Left lobe of liver (tissue), 2 donors: ENCODE measurements at regions not wholly inside any gene's neighbourhood (a gene's known extent, or its start where the extent isn't known, plus 50 kb on each side); places are given as distances from the start of the nearest gene placed in this dataset.
A peak's percentile ranks its signal among the peaks of the same experiment; 100 is the strongest.

Source experiments
- ATAC-seq: fragments of 200-7000 bp; cut with Tn5 transposase; one replicate; pipeline ENCODE4 v1.9.1; 2020; ENCODE audit warnings: mild to moderate bottlenecking, moderate library complexity
- DNase-seq: peaks from one replicate; pipeline ENCODE4 v3.0.0-alpha.2; 2020; ENCODE audit warnings: low spot score
- donor health status: DM: no; HTN: no; CAD: no; lungs with moderate emphysema.
- donor health status: DM: no; HTN: yes; CAD: no.

GRCh38 chr14:54207075-54207474, 189.7 kb upstream of the CDKN3 start:
- DNase-seq (no peak), ATAC-seq (no peak)

GRCh38 chr14:54207476-54208462, 189.0 kb upstream of the CDKN3 start:
- ATAC-seq, result no peak
- no peak for DNase-seq

- ATAC-seq (no peak), DNase-seq (no peak)
Measured at GRCh38 chr14:54208751-54209150, 188.1 kb upstream of the CDKN3 start.

DNA sequence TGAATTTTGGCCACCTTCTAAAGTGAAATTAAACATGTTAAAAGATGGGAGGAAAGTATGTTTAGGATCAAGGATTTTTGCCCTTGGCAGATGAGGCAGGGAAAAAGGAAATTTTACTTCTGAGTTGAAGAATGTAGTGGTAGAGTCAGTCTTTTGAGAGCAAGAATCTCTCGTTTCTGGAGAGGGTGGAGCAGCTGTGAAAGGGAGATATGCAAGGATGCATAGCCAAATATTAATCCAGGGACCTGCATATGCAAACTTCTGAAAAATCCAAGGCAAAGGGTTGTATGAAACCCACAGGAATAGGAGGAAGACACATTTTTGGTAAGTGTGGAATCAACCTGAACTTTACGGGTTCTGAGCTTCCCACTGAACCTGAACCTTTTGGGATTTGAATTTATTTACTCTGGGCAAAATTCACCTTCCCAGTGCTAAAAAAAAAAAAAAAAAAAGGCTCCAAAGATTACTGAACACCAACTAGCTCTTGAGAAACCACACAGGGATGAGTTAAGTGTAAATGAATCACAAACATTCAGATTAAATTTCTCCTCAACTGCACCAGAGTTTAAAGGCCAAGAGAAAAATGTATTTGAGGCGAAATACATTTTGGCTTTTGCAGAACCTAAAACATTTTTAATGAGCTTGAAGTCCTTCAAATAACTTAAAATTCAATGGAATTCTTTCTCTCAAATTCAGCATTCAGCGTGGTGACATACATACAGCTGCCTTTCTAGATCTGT, 187.1 kb upstream of the CDKN3 start:
- ATAC-seq (no peak), DNase-seq (no peak)

- DNase-seq, result no peak
- no peak for ATAC-seq
Measured at GRCh38 chr14:54211551-54212308, 185.1 kb upstream of the CDKN3 start.

DNA sequence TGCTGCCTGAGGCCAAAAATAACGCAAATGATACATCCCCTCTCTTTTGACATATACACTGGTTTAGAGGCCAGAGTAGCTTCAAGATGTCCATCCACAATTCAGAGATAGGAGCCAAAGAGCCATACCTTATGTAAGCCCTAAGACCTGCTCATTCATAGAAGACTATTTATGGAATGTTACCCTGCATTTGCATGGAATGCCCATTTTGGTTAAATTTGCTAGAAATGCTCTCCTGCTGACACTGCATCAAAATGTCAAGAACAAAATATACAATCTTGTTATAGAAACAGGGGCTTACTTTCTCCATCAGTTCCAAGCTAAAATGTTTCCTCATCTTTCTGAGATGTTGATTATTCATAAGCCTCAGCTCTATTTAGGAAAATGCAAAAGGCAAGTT, 183.3 kb upstream of the CDKN3 start:
- DNase-seq, result no peak
- ATAC-seq, result no peak

GRCh38 chr14:54216827-54217226, 180.0 kb upstream of the CDKN3 start:
- DNase-seq (no peak), ATAC-seq (no peak)

DNA sequence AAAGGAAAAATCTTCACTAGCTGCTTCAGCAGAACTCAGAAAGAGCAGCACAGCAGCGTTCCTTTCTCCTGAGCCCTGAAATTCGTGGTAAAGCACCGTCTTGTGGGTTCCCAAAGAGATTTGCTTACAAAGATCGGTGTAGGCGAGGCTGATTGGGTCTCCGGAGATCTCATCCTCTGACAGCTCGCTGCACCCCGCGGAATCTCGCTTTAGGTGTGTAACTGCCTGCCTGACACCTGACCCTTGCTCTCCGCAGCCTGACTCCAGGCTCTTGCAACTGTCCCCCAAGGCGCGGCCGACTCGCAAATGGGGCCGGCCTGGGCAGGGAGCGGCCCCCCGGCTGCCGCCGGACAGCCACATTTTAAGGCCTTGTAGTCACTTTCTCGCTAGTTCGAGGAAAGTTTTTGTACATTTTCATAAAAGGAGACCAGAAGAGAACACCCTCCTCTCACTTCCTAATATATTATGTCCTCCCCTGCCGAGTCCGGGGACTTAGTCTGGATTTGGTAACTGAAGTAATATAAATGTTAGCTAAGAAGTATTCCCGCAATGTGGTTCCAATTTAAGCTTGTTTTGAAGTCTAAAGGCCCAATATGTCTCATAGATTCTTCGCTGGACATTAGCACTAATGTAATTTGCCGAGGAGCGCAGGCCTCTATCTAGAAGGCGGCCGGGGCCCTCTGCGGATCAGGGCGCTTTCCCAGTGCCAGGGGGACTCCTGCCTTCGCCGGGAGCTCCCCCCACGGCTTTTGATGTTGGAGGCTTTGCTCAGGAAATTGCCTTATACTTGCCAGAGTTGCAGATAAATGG, 177.3 kb upstream of the CDKN3 start:
- DNase-seq (no peak), ATAC-seq (no peak)

DNA sequence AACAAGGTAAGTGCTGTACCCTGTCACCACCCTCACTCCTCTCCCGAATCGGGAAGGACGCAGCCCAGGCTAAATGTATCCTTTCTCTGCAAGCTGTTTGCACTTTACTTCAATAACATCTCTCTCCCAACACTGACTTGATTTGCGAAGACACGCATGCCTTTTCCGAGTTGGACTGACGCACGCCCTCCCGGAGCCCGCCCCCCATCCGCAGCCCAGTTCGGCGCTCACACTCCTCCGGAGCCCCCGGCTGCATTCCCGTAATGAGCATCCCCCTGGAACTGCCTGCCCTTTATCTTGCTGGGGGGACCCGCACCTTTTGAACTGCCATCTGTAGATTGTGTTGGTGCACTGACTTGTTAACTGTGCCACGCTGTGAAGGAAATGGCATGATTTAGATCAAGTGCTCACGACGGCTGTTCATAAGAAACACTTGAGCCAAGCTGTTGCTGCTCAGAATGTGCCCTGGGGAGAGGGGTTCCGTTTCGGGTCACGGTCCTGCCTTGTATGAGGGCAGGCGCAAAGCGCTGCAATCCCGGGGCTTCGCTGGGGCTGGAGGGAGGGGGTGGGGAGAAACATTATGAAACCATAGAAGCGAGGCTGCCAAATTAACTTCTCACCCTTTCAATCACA, 176.6 kb upstream of the CDKN3 start:
- peak; percentile 85 for ATAC-seq
- DNase-seq, result no peak

DNA sequence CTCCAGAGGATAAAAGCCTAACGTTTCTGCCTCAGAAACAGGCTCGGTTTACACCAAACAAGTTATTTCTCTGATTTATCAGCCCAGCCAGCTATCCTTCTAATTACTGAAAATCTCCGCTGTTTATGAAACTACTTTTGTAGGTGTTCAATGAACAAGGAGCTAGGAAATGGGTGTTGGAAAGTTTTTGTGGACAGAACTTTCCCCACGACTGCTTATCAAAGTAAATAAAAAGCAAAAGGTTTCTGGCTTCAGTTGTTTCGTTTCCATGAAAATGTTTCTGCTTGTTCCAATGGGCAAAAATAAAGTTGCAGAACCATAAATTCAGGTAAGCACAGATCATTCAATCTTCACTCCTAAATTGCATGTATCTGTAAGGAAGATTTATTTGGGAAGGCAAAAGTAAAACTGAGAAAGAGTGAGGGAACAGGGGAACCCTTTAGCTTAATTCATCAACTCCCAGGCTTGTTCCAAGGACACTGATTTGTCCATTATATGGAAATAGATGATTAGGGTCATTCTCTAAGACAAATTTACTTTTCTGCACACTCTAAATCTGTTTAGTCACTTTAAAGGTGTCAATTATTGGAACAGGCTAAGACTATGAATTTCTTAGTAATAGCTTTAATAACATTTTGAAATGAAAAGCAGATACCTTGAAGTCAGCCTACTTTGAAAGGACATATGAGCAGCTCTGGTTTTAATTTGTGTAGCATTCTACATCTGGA, 175.9 kb upstream of the CDKN3 start:
- no peak for DNase-seq
- peak; percentile 71 for ATAC-seq

GRCh38 chr14:54221432-54221803, 175.4 kb upstream of the CDKN3 start:
- DNase-seq, result no peak
- no peak for ATAC-seq

DNA sequence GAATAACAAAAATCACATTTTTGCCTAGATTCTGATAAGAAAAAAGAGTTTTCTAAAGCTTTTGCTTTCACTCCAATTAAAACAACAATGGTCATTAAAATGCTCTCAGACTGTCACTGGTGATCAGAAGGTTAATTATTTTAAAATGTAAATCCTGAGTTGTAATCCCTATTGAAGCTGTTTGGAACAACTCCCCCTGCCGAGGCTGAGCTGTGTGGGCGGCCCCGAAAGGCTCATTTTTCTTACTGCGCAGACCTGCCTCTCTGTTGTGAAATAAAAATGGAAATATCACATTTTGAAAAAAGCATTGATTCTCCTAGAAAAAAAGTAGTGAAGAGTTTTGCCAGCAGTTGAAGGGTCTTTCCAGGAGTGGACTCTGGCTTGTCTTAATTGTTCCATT, 174.8 kb upstream of the CDKN3 start:
- DNase-seq, result no peak
- no peak for ATAC-seq

DNA sequence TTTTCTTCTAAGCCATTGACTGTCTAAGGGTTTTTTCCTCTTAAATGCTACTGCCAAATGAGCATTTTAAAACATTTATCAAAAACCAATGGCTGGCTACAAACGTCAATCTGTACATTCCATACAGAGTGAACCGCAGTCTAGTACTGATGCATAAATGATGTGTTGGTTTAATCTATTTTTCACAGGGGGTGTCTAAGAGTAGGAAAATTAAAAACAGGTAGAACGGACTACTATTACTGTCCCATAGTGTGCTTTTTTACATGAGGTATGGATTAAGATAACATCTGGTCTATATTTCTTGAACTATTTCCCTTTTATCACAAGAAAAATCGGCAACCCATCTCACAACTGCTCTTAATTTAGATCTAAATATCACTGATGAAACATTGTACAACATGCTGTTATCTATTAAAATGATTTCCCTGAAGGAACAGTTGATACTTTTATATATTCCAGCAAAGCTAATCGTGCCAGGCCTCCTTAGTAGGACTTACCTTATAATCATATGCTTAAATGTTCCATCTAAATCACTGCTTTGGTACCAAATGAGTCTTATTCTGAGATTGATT, 172.9 kb upstream of the CDKN3 start:
- ATAC-seq (no peak), DNase-seq (no peak)

DNA sequence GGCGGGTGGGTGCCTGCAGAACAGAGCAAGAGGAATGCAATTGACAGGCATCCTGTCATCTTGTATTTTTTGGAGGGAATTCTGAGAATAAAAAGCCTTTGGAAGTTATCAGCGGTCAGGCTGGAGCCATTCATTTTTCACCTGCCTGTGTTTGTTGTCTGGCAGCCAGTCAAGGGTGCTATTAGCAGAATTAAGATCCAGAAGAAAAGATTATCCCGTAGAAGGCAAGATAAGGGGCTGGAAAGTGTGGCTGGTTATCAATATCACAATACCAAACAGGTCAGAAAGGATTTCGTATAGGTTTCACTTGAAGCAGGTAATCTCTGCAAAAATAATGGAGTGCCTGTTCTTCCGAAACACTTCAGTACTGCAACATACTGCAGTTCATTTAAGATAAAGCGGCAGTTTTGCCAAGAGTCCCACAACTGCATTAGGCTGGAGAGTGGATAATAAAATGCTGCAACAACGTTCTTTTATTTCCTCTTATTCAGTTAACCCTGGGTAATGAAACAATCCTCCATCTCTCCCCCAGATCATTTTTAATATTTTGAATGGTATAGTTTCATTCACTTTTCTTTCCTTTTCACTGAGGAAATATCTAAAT, 171.2 kb upstream of the CDKN3 start:
- no peak for ATAC-seq
- DNase-seq, result no peak

DNA sequence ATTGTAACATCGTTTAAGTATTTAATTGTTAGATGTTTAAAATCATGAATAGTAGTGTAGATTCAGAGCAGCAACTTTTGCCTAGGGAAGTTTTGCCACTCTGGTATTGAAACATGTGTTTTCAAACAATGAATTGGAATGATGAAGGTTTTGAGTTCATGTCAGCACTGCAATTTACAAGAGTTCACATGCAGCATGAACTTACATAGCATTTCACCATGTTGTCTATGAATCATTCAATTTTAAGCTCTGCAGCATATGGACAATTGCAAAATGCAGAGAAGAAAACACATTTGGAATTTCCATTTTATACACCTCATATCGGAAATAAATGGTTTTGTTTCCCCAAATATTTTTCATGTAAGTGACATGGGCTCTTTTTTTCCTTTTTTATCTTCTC, 170.7 kb upstream of the CDKN3 start:
- DNase-seq (no peak), ATAC-seq (no peak)

GRCh38 chr14:54226558-54226957, 170.2 kb upstream of the CDKN3 start:
- no peak for ATAC-seq
- no peak for DNase-seq

GRCh38 chr14:54229136-54229535, 167.7 kb upstream of the CDKN3 start:
- DNase-seq, result no peak
- peak; percentile 73 for ATAC-seq

DNA sequence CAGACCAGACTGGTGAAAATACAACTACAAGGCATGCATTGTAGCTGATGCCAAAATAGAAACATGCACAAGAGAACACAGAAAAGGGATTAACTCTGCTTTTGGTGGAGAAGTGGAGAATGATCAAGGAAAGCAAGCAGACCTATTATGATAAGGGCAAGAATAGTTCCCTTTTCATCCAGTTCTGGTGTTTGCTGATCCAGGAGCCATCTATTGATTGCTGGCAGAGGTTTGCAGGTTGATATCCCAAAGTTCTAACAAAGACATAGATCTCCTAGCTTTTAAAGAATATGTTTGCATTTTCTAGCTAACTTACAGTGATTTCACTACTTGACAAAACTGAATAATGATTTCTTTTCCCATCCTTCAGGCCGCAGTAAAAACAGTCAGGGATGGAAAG, 166.2 kb upstream of the CDKN3 start:
- no peak for DNase-seq
- ATAC-seq, result peak; percentile 86

GRCh38 chr14:54232735-54233134, 164.1 kb upstream of the CDKN3 start:
- DNase-seq (no peak), ATAC-seq (no peak)
